HEK293T (cell line): ENCODE measurements at regions not wholly inside any gene's neighbourhood (a gene's known extent, or its start where the extent isn't known, plus 50 kb on each side); places are given as distances from the start of the nearest gene placed in this dataset.
A peak's percentile ranks its signal among the peaks of the same experiment; 100 is the strongest.

ENCODE experiments used
- CTCF ChIA-PET: fragments of 350-600 bp; formaldehyde crosslinking; extraction: SDS; loops from one replicate; lab custom pipeline; 2021; ENCODE audit warnings: antibody characterized with exemption, inconsistent platforms; lab: Yijun Ruan, JAX
- POLR2A ChIA-PET: fragments of 350-600 bp; formaldehyde crosslinking; extraction: SDS; loops from one replicate; lab custom pipeline; 2020; ENCODE audit warnings: antibody characterized with exemption, inconsistent platforms; lab: Yijun Ruan, JAX
- DNase-seq: peaks from one replicate; pipeline ENCODE4 v3.0.0; 2012; ENCODE audit warnings: mixed read lengths; ENCODE audit errors: extremely low spot score
- ARNT ChIP-seq: fragments of 450-650 bp; IDR thresholded peaks from 2 replicates; pipeline ENCODE4 v1.6.1; 2017; ENCODE audit warnings: mild to moderate bottlenecking
- BHLHE40 ChIP-seq: fragments of 450-650 bp; IDR thresholded peaks from 2 replicates; pipeline ENCODE4 v1.6.1; 2016; ENCODE audit warnings: mild to moderate bottlenecking, moderate library complexity, borderline replicate concordance
- CTBP1 ChIP-seq: fragments of 450-650 bp; IDR thresholded peaks from 2 replicates; pipeline ENCODE4 v1.6.1; 2016; ENCODE audit warnings: borderline replicate concordance
- ELF4 ChIP-seq: fragments of 450-650 bp; IDR thresholded peaks from 2 replicates; pipeline ENCODE4 v1.6.1; 2017; ENCODE audit warnings: antibody characterized with exemption
- FOXA1 ChIP-seq: fragments of 450-650 bp; IDR thresholded peaks from 2 replicates; pipeline ENCODE4 v1.6.1; 2016; ENCODE audit warnings: mild to moderate bottlenecking
- FOXK2 ChIP-seq: fragments of 450-650 bp; IDR thresholded peaks from 2 replicates; pipeline ENCODE4 v1.6.1; 2016; ENCODE audit warnings: mild to moderate bottlenecking
- FOXM1 ChIP-seq: fragments of 450-650 bp; IDR thresholded peaks from 2 replicates; pipeline ENCODE4 v1.6.1; 2017; ENCODE audit warnings: mild to moderate bottlenecking, borderline replicate concordance
- HDGF ChIP-seq: fragments of 450-650 bp; IDR thresholded peaks from 2 replicates; pipeline ENCODE4 v1.6.1; 2017; ENCODE audit warnings: antibody characterized with exemption, borderline replicate concordance
- L3MBTL2 ChIP-seq: fragments of 450-650 bp; conservative IDR thresholded peaks from 2 replicates; pipeline ENCODE4 v1.6.1; 2016; ENCODE audit warnings: mild to moderate bottlenecking
- LEF1 ChIP-seq: fragments of 450-650 bp; IDR thresholded peaks from 2 replicates; pipeline ENCODE4 v1.6.1; 2017; ENCODE audit warnings: mild to moderate bottlenecking, borderline replicate concordance
- NFRKB ChIP-seq: fragments of 450-650 bp; IDR thresholded peaks from 2 replicates; pipeline ENCODE4 v1.6.1; 2016; ENCODE audit warnings: mild to moderate bottlenecking, moderate library complexity
- PKNOX1 ChIP-seq: fragments of 450-650 bp; IDR thresholded peaks from 2 replicates; pipeline ENCODE4 v1.6.1; 2016
- SP1 ChIP-seq: fragments of 450-650 bp; IDR thresholded peaks from 2 replicates; pipeline ENCODE4 v1.6.1; 2017
- SUZ12 ChIP-seq: fragments of 450-650 bp; IDR thresholded peaks from 2 replicates; pipeline ENCODE4 v1.6.1; 2016; ENCODE audit warnings: mild to moderate bottlenecking
- TARDBP ChIP-seq: fragments of 450-650 bp; IDR thresholded peaks from 2 replicates; pipeline ENCODE4 v1.6.1; 2016
- ZNF384 ChIP-seq: fragments of 450-650 bp; IDR thresholded peaks from 2 replicates; pipeline ENCODE4 v1.6.1; 2016

GRCh38 chr21:38729754-38730379 lies 75.9 kb upstream of the ETS2 start:
- ChIA-PET POLR2A (no interaction called here), CTCF (no interaction called here)
- TF ChIP-seq SUZ12, result no peak
- TF ChIP-seq SP1, result no peak
- TF ChIP-seq BHLHE40, result no peak
- TF ChIP-seq LEF1, result no peak
- no peak for TF ChIP-seq HDGF
- no peak for TF ChIP-seq PKNOX1
- no peak for TF ChIP-seq ELF4
- no peak for TF ChIP-seq ZNF384
- TF ChIP-seq ARNT, result no peak
- no peak for TF ChIP-seq FOXA1
- no peak for TF ChIP-seq NFRKB
- no peak for TF ChIP-seq FOXK2
- no peak for TF ChIP-seq CTBP1
- no peak for TF ChIP-seq L3MBTL2
- TF ChIP-seq FOXM1, result no peak
- no peak for TF ChIP-seq TARDBP
- DNase-seq, result no peak

- CTCF ChIA-PET, result interaction anchor here (0.6 kb wide), 1 partner anchor 256 kb away, joined by 3 read pairs; no protein-coding TSS in a partner anchor
- POLR2A ChIA-PET, result no interaction called here
Observed at GRCh38 chr21:38733972-38734546, 71.7 kb upstream of the ETS2 start.

GRCh38 chr21:38734646-38735365 lies 70.9 kb upstream of the ETS2 start:
- CTCF ChIA-PET, result interaction anchor here (0.6 kb wide), 1 partner anchor 255 kb away, joined by 3 read pairs; no protein-coding TSS in a partner anchor

More at GRCh38 chr21:38733972-38734546, 71.7 kb upstream of the ETS2 start:
- DNase-seq, result peak; percentile 76
- TF ChIP-seq L3MBTL2 (0 out of 2 replicates have a peak, but pooled peaks have one; percentile 33), FOXA1 (no peak)

GRCh38 chr21:38735626-38736206 lies 70.0 kb upstream of the ETS2 start:
- ChIA-PET CTCF (interaction anchor here (0.7 kb wide), 1 partner anchor 233 kb away, joined by 7 read pairs; no protein-coding TSS in a partner anchor), POLR2A (no interaction called here)
- TF ChIP-seq FOXA1 (no peak), L3MBTL2 (no peak), SUZ12 (no peak), NFRKB (no peak), ARNT (no peak), HDGF (no peak), FOXK2 (no peak), PKNOX1 (no peak), ZNF384 (no peak), LEF1 (no peak), ELF4 (no peak), FOXM1 (no peak), SP1 (no peak), CTBP1 (no peak), BHLHE40 (no peak), TARDBP (no peak)
- no peak for DNase-seq

More at GRCh38 chr21:38734646-38735365, 70.9 kb upstream of the ETS2 start:
- TF ChIP-seq L3MBTL2 (no peak), LEF1 (no peak), SUZ12 (no peak), SP1 (no peak), PKNOX1 (no peak), FOXA1 (no peak), TARDBP (no peak), ELF4 (no peak), NFRKB (no peak), CTBP1 (no peak), ZNF384 (no peak), ARNT (no peak), FOXM1 (no peak), HDGF (no peak), FOXK2 (no peak), BHLHE40 (no peak)
- POLR2A ChIA-PET, result no interaction called here
- DNase-seq, result no peak

GRCh38 chr21:38740090-38740489 lies 65.6 kb upstream of the ETS2 start:
- ChIA-PET POLR2A (no interaction called here), CTCF (no interaction called here)
- DNase-seq, result no peak
- TF ChIP-seq TARDBP (no peak), BHLHE40 (no peak), ZNF384 (no peak), LEF1 (no peak), PKNOX1 (no peak), FOXA1 (no peak), ARNT (no peak), HDGF (no peak), FOXK2 (no peak), L3MBTL2 (no peak), SUZ12 (no peak), NFRKB (no peak), CTBP1 (no peak), SP1 (no peak), ELF4 (no peak)
